ENCODE measurements at regions not wholly inside any gene's neighbourhood (a gene's known extent, or its start where the extent isn't known, plus 50 kb on each side); places are given as distances from the start of the nearest gene placed in this dataset.

DNA sequence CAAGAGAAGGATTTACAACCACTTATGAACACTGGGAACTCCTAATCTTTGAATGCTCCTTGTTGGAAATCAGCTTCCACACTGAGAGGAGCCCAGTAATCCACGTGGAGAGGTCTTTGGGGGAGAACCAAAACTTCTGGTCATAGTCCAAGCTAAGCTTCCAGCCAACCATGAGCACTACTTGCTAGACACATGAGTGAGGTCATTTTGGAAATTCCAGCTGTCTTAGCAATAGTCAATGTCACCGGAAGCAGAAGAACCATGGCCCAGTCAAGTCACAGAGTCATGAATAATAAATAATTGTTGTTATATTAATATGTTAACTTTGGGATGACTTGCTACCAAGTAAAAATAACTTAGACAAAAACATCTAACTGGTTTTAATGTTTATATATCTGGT is 324.9 kb upstream of the SGCG start:
- TF ChIP-seq, protein P1, sequence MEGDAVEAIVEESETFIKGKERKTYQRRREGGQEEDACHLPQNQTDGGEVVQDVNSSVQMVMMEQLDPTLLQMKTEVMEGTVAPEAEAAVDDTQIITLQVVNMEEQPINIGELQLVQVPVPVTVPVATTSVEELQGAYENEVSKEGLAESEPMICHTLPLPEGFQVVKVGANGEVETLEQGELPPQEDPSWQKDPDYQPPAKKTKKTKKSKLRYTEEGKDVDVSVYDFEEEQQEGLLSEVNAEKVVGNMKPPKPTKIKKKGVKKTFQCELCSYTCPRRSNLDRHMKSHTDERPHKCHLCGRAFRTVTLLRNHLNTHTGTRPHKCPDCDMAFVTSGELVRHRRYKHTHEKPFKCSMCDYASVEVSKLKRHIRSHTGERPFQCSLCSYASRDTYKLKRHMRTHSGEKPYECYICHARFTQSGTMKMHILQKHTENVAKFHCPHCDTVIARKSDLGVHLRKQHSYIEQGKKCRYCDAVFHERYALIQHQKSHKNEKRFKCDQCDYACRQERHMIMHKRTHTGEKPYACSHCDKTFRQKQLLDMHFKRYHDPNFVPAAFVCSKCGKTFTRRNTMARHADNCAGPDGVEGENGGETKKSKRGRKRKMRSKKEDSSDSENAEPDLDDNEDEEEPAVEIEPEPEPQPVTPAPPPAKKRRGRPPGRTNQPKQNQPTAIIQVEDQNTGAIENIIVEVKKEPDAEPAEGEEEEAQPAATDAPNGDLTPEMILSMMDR (IDR thresholded peaks at IDR 0.05) = no peak
- no peak for TF ChIP-seq POLR2A (IDR thresholded peaks at IDR 0.05)
- no peak for TF ChIP-seq EP300 (IDR thresholded peaks at IDR 0.05)
